HG03060 (cell line): ENCODE measurements at regions not wholly inside any gene's neighbourhood (a gene's known extent, or its start where the extent isn't known, plus 50 kb on each side); places are given as distances from the start of the nearest gene placed in this dataset.

Experiments used
- ATAC-seq: cut with Tn5 transposase; IDR thresholded peaks from one replicate; pipeline ENCODE4 v1.9.1; 2021; ENCODE audit warnings: low read depth, moderate number of reproducible peaks; ENCODE audit not compliant: unreplicated experiment

DNA sequence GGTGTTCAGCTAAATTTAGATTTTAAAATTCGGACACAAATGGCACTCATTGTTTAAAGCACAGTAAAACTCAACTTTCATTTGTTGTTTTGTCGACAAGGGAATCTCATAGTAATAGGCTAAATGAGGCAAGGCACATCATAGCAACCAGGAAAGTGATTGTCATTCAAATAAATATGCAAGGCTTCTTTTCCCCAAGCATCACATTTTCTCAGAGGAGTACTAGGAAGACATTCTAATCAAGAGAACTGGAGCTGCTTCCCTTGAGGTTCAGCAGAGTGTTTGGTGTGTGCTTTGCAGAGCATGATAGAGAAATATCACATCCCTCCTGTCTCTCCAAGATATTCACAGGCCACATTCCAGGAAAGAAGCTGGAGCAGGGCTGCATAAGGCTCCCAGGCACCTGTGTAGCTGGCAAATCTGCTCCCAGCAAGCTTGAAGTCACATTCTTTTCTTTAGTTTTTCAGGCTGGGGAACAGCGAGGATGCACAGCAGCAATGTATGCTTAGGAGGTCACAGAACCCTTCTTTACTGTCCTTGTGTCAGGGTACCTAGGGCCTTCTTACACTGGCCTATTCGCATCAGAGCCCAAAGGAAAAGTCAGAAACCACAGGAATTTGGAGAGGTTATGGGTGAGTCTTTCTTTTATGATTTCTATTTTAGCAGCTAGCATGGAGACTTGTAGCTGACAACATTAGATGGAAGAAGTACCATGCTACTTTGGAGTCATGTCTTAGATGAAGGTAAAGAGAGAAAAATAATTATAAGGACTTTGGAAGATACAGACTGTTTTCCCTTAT is 95.9 kb upstream of the HDAC9 start:
- no peak for ATAC-seq

DNA sequence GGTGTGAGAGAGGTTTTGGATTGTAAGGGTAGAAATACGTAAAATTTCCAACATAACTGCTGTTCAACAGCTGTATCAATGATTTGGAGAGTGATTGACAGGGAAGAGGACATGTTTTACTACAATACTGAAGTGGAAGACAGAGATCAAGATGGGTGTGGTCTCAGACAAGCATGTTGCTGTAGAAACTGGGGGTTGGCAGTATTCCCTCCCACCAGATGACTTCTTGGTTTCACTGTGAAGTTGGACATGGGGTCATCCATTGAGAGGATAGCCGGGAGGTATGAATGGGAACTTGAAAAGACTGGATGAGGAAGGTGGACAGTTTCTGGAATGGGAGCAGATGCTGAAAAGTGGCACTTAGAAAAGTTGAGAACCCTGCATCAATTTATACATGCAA is 95.3 kb upstream of the HDAC9 start:
- no peak for ATAC-seq

DNA sequence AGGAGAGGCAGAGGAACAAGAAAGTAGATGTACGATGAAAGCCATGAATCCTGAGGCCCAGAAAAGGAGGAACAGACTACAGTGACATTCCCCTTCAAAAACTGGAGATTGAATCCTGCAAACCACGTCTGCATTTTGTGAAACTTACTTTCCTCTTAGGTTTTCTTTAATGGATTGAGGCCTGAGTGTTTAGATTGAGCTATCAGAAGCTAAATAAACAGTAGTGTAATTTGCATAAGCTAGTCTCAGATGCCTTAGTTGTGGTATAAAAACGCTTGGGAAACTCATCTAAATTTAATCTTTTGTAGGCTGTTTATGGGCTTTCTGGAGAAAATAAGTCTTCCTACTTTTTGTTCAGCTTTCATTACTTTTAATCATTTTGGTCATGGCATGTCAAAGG is 94.8 kb upstream of the HDAC9 start:
- ATAC-seq: no peak

DNA sequence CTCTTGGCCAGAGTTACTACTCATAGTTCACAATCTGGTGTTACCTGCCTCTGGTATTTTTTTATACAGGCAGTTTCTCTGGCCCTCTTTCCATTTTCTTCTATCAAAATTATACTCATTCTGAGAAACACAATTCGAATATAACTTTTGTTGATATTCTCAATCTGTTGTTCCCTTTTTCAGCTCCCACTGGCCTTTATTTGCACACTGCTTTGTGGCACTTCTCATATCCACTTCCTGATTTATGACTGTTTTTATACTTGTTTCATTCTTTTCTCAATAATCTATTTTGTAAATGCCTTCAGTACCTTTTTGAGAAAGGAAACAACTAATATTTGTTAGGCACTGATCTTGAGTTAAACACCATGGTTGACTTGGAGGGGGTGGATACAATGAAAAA is 93.8 kb upstream of the HDAC9 start:
- no peak for ATAC-seq

DNA sequence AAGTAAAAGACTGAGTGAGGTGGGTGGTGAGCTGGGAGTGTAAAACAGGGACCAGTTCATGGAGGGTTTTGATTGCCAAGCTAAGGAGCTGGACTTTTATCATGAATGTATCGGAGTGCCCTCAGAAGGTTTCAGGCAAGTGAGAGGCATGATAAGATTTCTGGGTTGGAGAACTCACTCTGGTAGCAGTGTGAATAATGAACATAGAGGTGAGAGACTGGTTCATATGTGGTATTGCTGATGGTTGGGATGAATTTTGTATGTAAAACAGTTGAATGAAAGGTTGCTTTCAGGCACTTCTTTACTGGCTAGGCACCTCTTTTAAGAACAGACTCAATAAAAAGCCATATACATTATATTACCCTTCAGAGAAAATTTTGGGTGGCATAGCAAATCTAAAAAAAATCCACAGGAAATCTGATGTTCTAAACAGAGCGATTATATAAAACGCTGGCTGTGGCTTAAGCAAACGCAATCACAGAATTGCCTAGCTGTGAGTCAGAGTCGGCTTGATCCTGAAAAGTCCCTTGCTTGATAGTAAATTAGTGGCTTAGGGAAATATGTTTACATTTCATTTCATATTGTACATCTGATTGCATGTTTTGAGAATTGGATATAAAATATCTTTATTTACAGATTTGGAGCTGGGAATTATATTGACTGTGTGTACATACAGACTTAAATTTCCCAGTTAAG is 92.9 kb upstream of the HDAC9 start:
- ATAC-seq: no peak

DNA sequence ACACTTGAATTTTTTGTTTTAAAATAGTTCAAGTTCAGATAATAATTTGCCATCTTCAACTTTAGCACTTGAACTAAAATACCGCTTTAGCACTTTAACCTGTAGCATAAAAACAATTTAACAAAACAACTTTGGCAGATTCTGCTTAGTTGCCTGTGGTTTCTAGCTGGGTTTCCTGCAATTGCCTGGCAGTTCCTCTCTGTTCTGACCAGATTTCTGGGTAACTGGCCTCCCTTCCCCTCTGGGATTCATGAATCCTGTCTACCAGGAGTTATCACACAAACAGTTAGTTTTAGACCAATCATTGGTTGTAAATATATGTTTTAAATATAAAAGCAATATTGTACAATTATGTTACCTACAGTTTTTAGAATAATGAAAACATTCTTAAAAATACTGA is 89.8 kb upstream of the HDAC9 start:
- no peak for ATAC-seq

DNA sequence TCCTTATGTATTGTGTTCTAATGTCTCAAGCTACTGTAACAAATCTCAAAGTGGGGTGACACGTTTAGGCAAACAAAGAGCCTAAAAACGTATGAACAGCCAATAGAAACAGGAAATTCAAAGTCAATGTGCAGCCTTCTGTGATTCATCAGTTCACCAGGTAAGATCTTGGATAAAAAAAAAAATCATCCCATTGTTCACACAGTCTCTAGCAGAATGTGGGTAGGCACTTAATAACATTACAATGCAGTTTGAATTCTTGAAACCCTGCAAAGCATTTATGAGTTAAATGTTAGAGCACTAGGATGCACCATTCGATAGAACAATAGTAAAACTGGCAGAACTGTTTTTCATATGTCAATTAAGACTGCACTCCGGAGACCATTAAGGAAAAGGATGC is 88.2 kb upstream of the HDAC9 start:
- ATAC-seq: no peak

DNA sequence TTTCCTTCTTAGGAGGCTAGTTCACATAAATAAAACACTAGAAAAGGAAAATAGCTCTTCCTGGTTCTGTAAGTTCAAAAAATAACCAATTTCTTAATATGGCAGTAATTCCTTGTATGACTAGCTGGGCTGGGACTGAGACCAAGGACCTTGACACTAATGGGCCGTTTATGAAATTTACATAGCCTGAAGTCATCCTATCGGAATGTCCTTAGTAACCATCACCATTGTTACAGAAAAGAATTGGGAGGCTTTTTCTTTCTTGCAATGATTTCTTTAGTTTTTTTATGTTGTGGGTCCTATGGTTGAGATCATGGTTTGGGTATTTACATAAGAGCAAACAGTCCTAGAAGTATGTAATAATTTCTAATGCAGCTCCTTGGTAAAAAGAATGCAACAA is 87.1 kb upstream of the HDAC9 start:
- no peak for ATAC-seq

DNA sequence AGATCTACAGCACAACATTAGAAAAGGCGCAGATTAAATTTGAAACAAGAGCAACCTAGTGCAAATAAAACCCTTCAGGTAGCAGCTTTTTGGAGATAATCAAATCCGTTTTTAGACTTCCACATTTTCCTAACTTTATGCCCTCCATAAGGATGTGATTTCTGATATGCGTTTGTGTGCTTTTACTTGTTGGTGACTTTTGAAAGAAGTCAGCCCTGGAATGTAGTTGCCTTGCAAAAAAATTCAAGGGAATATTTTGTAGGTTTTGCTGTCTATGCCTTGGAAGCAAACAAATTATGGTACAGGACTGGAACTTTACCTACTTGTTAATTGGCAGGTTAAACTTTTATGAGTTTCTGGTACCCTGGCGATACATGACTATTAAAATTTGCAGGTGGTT is 86.7 kb upstream of the HDAC9 start:
- no peak for ATAC-seq

DNA sequence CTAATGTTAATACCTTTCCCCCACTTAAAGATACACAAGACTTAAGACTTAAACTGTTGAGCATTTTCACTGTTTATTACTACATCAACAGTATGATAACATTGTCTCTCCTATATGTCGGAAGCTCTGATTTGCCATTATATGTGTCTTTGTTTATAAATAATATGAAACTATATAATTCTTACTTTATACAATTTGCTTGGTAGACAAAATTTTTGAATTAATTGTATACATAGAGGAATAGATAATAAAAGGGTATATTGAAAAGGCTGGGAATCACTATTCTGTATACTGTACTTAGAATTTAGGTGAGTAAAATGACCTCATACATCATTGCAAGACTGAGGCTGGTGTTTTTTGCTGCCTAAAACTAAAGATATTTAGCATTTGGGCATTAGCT is 82.1 kb upstream of the HDAC9 start:
- no peak for ATAC-seq

DNA sequence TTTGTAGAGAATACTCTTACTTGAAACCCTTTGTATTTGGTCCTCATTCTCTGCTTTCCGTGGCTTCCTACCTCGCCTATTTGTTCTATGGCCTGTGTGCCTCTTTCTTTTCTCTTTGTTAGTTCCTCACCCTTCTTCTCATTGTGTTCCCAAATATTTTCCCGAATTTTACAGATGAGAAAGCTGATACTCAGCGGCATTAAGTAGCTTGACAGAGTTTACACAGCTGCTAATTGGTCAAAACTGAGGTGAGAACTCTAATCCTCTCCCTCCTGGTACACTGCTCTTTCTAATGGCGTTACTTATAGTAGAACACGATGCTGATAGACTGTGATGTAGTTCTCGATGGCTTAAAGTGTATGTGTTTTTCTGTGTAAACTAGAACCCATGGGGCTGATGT is 80.7 kb upstream of the HDAC9 start:
- ATAC-seq: no peak

DNA sequence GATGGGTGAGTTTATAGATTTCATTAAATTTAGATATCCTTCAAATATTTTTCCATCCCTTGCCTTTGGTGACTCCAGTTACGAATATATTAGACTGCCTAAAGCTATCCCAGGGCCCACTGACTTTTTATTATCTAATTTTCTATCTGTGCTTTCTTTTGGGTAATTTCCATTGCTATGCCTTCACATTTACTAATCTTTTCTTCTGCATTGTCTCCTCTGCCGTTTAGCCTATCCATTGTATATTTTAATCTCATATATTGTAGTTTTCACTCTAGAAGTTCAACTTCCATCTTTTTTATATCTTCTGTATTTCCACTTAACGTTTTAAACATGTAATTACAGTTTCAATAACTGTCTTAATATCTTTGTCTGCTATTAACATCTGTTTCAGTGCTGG is 78.6 kb upstream of the HDAC9 start:
- ATAC-seq: no peak

DNA sequence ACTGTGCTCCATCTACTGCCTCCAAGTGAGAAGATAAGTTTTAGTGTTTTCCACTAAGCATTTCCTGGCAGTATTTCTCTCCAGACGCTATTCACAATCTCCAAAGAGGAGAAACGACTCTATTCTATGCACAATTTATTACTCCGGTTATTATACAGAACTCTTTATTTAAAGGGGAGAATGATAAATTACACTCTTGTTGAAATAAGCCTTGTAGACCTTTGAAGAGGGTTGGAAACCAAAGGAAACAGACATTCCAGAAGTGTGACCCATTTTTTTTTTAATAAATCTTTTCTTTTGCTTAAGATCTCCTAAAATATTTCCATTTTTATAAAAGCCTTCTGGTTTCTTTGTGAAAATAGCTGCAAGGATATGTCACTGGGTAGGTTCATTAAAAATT is 76.1 kb upstream of the HDAC9 start:
- no peak for ATAC-seq

DNA sequence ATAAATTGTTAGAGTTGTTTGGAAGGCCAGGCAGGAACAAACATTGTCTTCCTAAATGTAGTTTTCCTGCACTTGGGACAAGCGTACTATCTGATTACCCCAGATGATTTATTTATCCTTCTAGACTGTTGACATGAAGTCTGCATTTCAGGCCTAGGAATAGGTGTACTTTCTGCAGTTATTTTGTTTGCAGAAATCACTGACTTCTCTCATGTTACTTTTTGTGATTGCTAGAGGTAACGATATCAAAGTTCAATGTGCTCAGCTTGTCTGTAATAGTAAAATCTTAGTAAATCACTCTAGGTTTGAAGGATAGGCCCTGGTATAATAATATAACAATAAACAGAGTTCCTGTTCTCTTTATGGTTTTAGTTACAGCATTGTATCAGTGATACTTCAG is 75.4 kb upstream of the HDAC9 start:
- ATAC-seq: no peak

DNA sequence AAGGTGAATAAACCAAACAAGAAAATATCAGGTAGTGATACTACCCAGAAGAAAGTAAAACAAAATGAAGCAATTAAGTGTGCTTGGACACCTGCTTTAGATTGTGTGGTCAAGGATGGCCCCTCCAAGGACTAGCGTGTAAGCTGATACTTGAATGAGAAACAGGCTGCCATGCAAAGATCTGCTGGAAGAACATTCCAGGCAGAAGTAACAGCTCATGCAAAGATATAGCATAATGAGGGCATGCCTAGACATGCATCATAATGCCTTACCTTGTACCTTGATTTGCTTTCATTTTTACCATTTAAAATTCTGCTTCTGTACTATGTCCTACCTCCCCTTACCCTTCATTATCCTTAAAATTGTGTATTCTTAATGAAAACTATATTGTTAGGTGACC is 74.8 kb upstream of the HDAC9 start:
- ATAC-seq: no peak

DNA sequence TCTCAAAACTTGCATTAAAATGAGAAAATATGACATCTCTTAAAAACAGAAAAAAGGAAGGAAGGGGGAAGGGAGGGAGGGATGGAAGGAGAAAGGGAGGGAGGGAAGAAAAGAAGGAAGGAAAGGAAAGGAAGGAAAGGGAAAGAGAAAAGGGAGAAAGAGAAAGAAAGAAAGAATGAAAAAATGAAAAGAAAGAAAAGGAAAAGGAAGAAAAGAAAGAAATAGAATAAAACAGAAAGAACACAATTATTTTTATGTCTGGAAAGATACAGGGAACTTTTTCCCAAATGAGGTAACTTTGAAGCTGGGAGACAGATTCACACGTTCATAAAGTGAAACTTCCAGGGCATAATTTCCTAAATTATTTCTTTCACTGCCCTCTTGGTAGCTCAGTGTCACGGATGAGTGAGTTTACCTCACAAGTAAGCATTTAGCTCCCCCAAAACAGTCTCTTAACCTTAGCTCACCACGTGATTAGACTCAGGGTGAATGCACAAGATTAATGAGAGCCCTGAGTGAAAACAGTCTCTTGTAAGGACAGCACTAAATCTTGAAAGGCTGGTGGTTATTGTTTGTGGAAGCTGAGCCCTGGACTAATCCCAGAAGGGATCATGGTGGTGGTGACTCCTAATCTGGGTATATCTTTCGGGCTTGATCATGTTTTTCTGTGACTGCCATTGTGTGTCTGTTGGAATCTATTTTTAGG is 74.1 kb upstream of the HDAC9 start:
- no peak for ATAC-seq

DNA sequence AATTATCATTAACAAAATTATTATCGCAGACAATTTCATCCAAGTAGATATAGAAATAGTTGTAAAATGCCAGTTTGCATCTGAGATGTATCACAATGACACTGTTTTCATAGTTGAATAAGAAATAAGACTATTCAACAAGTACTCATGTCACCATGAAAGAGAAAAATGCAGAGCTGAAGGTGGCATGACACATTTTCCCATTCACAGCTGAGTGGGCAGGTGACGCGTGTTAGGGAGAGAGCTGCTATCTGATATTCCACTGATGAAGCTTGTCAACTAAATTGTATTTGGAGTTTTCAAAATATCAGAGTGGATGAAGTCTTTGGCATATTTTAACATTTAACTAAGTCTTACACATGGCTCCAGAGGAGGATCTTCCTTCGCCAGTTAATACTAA is 70.3 kb upstream of the HDAC9 start:
- ATAC-seq: no peak

DNA sequence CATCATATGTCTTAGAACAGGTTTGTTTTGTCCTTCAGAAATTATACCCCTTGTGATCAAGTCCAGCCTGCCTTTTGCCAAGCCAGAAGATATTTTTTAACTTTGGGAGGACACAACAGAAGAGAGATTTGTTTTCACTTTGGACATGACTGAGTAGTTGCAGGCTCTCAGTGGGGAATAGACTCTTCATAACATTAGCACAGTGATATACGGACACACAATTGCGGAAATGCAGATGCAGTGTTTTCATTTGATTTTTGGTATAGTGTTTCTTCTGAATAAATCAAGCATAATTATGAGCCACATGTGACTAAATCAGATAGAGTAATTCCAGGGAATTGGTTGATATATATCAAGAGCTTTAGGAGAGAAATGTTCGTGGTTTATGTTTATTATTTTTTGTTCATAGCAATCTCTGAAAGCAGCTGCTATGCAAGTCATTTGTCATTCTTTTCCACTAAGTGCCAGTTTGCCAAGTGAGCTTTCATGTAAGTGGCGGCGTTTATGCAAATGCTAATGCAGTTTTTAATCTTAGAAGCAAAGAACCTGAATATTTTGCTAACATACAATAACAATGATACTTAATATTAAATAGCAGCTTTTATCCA is 69.6 kb upstream of the HDAC9 start:
- ATAC-seq: no peak

DNA sequence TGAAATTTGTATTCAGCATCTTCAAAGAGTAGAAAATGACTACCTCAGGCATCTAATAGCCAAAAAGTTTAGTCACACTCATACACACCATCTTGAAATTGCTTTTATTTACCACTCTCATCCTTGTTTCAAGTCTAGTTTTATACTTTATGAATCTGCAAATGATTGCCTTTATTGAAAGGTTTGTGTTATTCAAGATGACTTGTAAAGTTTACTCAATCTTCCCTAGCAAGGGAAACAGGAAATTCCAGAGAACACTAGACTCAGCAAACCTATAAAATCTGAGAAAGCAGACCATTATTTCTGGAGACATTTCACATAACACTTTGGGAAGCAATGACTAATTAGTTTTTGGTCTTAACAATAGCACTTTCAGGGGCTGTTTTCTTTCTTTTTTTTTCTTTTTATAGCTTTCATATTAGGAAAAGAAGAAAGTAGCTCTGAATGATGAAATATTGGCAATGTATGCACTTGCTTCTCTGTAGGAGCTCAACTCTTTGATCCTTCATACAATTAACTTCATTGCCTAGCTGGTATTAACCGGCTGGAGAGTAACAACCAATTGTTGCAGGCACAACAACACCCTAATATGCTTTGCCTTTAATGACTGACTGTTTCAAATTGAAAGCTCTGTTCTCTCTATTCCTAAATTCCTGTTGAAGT is 68.9 kb upstream of the HDAC9 start:
- ATAC-seq: no peak

DNA sequence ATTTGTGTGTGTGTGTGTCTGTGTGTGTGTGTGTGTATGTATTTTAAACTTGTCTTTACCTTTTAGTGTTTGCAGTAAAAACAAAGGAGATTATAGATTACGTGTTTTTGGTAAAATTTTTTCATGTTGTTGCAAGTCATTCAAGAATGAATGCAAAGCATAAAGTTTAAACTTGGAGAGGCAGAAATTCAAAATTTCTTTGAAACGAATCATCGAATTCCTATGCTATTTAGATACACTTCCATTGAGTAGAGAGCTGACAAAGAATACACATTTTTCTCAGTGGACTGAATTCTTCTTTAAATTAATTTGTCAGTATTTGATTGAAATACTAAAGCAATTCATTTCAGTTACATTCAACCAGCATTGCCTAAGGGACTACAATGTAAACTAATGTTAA is 66.0 kb upstream of the HDAC9 start:
- ATAC-seq: no peak

DNA sequence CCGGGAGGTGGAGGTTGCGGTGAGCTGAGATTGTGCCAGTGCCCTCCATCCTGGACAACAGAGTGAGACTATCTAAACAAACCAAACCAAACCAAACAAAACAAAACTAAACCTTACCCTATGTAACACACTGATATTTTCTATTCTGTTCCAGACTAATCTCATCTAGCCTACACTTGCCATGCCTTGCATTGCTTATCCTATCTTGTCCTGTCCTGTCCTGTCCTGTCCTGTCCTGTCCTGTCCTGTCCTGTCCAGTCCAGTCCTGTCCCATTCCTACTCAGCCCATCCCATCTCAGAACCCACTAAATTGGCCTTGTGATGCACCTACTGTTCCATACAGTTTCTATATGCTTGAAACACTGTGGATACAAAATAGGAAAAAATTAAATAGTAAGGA is 64.7 kb upstream of the HDAC9 start:
- ATAC-seq: no peak
